Ammon's horn (tissue), 1 donor: ENCODE measurements at regions not wholly inside any gene's neighbourhood (a gene's known extent, or its start where the extent isn't known, plus 50 kb on each side); places are given as distances from the start of the nearest gene placed in this dataset.
A peak's percentile ranks its signal among the peaks of the same experiment; 100 is the strongest.
"Not testable (repeated sequence)": the region's sequence is repeated elsewhere in the genome, so short reads cannot be mapped to it uniquely, and the experiment has no call there.

Source experiments
- DNase-seq: peaks from one replicate; pipeline ENCODE4 v3.0.0-alpha.2; 2016; ENCODE audit warnings: low spot score

DNA sequence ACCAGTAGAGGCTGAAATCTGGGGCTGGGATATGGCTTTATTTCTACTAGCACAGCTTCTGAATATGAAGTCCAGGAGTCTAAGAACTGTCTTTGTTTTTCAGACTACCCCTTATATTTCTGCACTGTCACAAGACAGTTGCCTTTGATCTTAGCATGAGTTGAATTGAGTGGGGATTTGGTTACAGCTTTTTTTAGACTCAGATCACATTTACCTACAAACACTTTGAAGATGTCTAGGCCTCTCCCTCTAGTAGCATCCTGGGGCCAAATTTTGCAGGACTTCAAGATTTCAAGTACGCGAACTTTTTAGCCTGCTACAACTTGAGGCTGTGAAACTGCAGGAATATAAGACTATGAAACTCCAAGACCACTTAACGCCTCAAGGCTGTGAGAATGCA lies 240.2 kb downstream of the NEBL start:
- no peak for DNase-seq

GRCh38 chr10:20652424-20652823 lies 244.7 kb downstream of the NEBL start:
- not testable (repeated sequence) for DNase-seq

- no peak for DNase-seq
Observed at GRCh38 chr10:20648263-20648874, 248.7 kb downstream of the NEBL start.

- no peak for DNase-seq
Observed at GRCh38 chr10:20647756-20648155, 249.4 kb downstream of the NEBL start.

DNA sequence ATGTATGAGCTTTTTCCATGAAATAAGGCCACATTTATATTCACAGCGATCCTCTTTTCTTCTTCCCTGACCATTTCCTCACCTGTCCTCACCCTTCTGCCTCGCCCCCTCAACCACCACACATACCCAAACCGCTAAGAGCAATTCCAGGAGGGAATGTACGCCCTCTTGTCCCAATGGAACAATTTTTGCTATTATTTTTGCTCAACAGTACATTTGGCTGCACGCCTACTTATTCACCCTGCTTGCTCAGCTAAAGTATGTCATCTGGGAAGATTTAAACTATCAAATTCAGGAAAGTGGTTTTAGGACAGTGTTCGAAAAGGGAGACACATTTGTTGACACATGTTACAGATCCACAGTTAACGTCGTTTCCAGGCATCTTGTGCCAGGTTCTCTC lies 252.7 kb downstream of the NEBL start:
- DNase-seq: no peak

DNA sequence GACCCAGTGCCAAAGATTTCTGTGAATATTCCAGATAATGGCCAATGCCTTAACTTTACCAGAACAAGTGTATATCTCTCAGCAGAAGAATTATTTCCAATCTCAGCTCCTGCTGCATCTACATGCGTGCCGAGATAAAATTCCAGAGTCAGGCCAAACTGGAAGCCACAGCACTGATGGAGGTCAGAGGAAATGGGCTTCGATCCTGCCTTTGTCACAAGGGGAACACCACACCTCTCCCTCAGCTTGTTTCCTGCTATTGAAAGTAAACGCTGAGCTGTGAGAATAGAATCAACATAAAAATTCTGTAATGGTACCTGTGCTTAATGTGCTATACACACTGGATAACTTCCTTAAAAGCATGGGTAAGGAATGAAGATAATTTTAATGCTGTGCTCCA lies 255.5 kb downstream of the NEBL start:
- DNase-seq: no peak

- no peak for DNase-seq
Observed at GRCh38 chr10:20635570-20635969, 261.5 kb downstream of the NEBL start.

- no peak for DNase-seq
Observed at GRCh38 chr10:20634839-20635238, 262.3 kb downstream of the NEBL start.

DNA sequence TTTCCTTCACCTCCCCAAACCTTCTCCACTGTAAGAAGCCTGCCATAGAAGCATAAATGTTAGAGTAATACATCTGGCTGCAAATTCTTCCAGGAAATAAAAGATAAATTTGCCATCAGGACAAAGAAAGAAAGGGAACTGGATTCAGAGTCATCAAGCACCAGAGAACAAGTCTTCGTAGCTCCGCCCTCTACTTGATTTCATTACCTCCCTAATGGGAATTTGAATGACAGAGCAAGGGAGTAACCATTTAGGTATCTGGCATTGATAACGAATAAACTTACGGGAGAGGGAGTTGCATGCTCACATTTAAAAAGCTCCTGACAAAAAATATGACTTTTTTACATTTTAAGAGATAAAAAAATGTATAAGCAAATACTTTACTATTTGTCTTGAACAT lies 263.4 kb downstream of the NEBL start:
- DNase-seq: no peak

- no peak for DNase-seq
Observed at GRCh38 chr10:20632696-20633095, 264.4 kb downstream of the NEBL start.

DNA sequence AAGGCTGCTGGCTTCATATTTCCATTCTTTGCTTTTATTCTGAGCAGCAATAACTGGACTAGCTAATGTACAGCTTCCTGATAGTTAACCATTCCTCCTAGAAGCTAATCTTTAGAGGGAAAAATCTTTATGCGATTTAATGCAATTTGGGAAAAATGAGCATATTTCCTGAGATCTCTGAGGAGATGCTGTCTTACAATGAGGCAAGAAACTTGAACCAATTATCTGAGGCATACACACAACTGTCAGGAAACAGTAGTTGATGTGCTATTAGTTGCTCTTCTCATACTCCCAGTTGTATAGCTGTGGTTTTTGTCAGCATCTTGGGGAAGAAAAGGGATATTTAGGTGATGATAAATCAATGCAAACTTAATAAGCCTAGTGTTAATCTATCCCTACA lies 265.9 kb downstream of the NEBL start:
- DNase-seq: no peak

DNA sequence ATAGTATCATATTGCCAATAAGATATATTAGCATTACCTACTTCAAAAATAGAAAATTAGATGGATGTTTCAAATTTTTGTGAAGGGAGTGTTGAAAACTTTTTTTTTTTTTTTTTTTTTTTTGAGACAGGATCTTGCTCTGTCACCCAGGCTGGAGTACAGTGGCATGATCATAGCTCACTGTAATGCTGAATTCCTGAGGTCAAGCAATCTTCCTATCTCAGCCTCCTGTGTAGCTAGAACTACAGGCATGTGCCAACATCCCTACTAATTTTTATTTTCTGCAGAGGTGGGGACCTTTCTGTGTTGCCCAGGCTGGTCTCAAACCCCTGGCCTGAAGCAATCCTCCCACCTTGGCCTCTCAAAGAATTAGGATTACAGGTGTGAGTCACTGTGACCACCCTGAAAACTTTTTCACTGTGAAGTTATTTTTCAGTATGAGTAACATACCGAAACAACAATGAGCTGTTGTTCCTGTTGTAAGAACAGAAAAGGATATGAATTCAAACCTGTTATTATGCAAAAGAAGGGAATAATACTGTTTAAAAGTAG lies 266.9 kb downstream of the NEBL start:
- DNase-seq: no peak

GRCh38 chr10:20627946-20628507 lies 269.1 kb downstream of the NEBL start:
- DNase-seq: no peak

DNA sequence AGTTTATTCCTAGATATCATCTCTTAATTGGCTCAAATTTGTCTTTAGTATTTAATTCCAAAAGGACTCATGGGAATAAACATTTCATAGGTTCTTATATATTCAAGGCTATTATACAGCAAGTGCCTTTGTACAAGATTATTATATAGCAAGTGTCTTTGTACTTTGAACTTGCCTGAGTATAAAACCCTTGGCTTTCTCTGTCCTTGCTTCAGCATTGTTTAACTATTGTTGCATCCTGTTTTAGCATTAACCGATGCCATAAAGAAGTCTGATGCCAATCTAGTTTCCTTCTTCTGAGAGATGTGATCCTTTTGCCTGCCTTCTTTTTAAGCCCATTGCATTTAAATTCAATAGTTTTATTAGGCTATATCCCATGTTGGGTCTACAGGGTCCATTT lies 270.0 kb downstream of the NEBL start:
- no peak for DNase-seq

GRCh38 chr10:20625868-20626267 lies 271.2 kb downstream of the NEBL start:
- DNase-seq: no peak

- no peak for DNase-seq
Observed at GRCh38 chr10:20624642-20625041, 272.5 kb downstream of the NEBL start.

GRCh38 chr10:20623546-20623945 lies 273.6 kb downstream of the NEBL start:
- no peak for DNase-seq

DNA sequence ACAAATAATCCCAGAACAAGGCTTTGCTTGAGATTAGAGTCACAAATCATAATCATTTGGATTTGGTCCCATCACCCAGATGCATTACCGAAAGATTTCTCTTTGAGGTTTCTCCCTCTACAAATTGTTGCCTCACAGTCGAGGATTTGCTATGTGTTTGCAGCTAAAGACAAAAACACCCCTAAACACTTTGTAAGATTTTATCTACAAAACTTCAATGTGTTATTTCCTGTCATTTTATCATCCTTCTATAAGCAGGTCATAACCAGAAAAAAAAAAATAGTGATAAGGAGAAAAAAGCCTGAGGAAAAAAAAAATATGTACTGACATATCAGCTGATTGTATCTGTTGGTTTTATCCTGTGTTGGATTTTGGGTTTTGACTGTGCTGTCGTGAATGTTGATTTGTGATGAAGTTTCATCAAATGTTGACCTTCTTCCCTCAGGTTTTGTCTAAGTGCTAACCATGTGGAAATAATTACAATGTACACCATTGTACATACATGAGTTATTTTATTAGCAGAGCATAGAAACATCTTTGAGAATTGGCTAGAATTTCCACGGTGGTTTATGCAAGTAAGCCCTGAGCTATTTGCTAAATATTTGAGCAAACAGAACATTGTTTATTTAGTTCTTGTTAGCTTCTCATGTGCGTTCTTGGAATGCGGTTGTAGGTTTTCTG lies 274.4 kb downstream of the NEBL start:
- no peak for DNase-seq

DNA sequence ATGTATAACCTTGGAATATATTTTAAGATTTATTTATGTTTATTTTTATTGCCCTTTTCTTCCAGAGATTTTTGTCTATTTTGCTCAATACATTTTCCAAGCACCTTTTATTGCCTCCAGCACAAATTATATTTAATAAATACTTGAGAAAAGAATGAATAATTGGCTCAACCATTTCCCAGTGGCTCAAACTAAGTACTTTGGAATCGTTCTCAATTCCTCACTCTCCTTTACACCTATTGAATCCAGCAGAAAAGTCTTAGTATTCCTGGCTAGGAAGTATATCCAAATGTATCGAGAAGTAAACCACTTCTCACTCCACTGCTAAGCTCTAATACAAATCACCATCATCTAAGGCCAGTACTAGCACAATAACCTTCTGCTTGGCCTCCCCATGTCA lies 276.1 kb downstream of the NEBL start:
- no peak for DNase-seq

GRCh38 chr10:20618011-20618547 lies 279.0 kb downstream of the NEBL start:
- DNase-seq: no peak

GRCh38 chr10:20616918-20617810 lies 279.9 kb downstream of the NEBL start:
- DNase-seq: peak; percentile 37

DNA sequence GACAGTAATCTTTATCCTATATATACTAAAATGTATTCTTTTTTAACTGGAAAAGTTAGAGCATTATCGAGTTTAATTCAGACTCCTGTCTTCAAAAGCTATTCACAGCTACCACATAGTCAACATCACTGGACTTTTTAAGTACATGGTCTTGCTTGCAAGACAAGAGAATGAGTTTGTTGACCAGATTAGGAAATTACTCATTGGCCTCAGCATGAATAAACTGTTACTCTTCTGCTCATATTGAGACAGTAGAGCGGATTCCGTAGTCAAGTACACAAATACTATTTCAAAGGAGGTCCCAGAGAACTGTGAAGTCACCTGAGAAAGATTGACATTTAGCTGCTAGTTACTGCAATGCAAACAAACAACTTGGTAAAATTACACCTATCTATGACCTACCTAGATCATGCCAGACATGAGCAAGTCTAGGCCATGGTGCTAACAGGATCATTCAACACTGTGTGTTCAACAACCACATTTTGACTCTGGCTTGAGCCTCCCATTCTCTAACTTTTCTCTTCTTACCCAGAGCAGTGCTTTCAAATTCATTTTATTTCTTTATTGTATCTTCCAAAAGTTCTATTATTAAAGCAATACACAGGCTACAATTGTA lies 280.9 kb downstream of the NEBL start:
- DNase-seq: no peak
